ENCODE measurements at regions not wholly inside any gene's neighbourhood (a gene's known extent, or its start where the extent isn't known, plus 50 kb on each side); places are given as distances from the start of the nearest gene placed in this dataset.

DNA sequence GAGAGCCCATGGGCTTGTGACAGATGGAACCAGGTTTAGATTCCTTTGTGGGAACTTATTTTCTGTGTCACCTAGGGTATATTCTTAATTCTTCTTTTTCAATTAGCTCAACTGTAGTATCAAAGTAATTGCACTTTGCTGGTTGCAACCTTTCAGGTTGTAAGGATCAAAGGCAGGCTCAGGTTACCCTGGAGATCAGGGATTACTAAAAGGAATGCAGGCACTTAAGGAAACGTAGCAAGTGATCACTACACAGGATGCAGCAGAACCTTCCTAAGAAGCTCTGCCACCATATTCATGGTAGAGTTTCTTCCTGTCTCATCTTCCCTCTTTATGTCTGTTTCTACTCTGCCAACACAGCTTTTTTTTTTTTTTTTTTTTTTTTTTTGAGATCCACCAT lies 133.2 kb upstream of the JAG1 start:
- no peak for DNase-seq

DNA sequence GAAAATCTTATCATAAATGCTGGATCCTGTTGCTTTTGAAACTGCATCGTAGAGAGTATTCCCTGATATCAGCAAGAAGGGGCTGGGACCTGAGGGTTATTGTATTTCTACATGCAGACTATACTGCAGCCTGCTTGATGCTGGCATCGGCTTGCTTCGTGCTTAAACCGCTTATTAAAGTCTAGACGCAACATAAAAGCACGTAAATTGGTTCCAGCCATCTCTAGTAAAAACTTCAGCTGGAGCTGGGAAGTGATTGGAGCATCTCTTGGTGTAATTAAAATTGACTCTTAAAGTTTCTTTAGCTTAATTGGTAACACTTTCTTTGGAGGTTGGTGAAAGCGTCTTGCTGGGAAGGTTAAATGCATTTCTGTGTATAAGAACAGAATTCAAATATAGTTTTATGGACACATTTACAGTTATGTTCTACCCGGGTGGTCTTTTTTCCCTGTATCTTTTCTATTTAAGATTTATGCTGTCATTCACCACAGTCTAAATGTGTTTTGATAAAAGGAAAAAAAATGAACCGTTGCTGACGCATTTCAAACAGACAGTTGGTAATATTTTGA lies 139.0 kb upstream of the JAG1 start:
- DNase-seq, result no peak

DNA sequence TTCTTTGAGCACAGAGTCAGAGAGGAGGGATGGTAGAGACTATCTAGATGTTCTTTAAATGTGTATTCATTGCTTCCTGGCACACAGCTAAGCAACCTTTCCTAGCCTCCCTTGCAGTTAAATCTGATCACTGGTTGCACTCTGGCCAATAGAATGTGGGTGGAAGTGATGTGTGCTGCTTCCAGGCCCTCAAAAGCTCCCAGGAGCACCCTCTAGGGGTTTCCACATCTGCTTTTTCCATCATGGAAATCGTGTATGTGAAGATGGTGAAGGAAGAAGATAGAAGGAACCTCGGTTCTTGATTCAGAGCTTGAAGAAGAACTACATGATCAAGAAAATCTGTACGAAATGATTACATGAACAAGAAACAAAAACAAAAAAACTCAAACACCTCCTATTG lies 149.8 kb upstream of the JAG1 start:
- DNase-seq, result no peak

DNA sequence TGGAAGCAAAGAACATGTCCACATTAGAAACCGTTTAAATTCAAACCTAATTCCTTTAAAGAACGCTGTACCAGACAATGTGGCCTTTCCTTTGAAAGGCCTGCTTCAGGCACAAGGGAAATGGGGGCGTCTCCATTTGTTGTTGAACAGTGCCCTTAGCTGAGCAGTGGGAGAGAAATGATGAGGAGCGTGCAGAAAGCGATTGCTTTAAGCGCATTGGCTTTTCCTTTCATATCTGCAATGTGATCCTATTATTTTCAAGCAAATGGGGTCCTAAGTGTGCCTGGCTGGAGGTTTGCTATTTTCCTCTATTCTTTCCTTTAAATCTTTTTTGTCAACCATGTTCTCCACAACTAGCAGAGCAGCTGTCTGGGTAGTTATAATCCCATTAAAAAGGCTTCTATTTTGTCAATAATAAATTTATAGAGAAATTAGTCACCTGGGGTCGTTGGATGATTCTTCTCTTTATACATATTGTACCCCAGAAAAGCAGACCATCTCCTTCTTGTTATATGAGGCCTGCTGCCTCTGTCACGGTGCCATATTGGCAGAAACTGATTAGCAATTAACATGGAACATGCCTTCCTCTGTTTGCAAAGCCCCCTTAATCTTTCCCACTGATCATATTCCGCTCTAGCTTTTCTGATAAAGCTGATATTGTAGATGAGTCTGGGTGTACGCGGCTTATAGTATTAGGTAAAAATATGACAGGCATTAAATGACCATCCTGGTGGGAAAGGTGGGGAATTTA lies 151.1 kb upstream of the JAG1 start:
- no peak for DNase-seq

DNA sequence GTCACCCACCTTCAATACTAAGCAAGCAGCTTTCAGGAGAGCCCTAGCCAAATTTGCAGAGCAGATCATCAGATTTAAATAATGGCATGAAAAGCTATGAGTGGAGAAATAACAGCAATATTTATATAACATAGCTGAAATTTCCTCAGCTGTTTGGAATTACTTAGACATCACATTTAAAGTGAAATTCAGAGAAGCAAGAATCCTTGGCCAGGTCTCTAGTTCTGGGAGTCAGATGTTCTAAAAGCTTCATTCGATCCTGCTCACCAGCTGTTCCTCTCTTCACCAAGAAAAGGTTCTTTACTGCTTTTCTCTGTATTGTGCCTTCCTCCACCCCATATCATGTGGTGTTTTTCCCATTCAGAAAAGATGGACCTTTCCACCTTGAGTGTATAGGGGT lies 152.3 kb upstream of the JAG1 start:
- no peak for DNase-seq

DNA sequence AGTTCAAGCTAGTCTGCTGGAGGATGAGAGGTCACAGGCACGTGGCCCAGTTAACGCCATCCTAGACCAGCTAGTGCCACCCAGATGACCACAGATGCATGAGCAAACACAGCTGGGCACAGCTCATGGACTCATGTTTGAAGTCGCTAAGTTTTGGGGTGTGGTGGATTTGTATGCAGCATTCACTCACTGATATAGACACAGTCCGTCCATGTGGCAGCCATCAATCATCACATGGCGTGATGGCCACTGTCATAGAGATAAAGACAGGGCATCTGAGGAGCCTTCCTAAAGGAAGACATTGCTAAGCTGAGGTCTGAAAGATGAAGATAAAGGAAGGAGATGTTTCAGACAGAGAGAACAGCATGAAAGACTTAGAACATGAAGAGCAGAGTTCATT lies 154.4 kb upstream of the JAG1 start:
- no peak for DNase-seq

DNA sequence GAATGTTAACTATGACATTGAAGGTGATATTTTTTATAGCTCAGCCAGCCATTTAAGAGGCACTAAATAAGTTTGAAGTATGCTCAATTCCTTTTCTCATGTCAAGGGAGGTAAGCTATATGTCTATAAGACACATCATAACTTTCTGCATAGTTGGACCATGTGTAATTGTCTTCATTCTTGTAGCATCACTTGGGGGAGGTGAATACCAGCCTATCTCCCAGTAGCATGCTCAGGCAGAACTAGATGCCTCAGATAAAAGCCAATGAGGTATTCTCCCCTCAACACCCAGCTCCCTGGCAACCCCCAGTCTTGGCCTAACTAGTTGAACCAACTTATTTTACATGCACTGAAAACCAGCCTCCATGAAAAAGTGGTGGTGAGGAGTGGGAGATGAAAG lies 158.3 kb upstream of the JAG1 start:
- no peak for DNase-seq

DNA sequence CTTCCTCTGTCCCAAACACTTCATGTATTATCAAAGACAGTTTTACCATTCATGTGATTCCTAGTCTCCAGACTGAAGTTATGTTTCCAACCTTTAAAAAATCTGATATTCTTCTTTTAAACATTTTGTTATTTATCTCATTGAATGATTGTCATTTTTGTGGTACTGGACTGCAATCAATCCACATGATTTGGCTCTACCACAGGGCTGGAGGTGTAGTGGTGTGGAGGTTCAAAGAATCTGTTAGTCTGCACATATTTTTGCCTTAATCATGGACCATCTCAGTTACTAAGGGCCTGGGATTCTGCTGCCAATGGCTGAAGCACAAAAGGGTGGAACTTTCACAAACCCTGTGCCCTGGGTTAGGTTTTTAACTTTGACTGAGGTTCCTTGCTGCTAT lies 164.1 kb upstream of the JAG1 start:
- no peak for DNase-seq

DNA sequence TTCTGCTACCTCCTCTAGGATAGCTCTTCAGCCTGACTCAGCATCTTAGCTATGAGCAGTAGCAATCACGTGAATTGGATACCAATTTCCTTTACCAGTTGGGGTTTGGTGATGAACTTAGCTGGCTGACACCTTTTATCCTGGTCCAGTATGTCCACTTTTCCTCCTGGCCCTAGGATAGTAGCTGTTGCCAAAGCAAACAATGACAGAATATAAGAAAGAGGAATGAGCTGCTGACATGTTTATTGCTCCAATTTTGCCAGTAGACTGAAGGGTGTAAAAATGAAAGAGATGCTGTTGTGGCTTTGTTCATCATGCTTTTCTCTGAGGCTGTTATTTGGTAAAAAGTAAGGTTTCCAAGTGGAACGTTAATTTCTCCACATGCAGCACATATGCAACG lies 168.3 kb upstream of the JAG1 start:
- no peak for DNase-seq

DNA sequence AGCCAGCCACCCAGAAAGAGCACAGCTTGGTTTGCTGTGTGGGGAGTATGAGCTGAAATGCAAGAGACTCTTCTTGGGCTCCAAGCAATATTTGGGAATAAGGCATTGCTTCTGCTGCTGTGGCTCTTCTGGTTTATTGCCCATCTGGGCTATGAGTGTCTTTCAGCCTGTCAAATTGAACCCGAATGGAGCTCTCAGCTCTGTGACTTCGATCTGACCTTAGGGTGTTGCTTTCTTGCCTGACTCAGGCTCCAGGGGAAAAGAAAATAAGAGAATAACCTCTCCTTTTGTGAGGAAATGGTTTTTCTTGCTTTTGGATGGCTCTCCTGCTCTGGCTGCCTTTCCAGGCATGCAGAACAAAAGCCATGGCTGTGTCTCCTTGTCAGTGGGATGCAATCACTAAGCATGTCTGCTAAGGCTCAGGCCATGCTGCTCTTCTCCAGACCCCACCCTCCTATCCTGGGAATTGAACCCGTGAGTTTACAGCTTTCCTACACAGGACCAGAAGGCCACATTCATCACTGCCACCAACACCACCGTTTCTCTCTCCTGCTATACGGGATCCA lies 169.4 kb upstream of the JAG1 start:
- DNase-seq, result no peak

DNA sequence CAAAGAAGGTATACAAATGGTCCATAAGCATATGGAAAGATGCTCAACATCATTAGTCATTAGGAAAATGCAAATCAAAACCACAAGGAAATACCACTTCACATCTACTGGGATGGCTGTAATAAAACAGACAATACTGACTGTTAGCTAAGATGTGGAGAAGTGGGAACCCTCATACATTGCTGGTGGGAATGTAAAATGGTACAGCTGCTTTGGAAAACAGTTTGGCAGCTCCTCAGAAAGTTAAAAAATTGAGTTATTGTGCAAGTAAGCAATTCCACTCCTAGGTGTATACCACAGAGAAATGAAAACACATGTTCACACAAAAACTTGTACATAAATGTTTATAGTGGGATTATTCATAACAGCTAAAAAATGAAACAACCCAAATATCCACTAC lies 173.0 kb upstream of the JAG1 start:
- no peak for DNase-seq

DNA sequence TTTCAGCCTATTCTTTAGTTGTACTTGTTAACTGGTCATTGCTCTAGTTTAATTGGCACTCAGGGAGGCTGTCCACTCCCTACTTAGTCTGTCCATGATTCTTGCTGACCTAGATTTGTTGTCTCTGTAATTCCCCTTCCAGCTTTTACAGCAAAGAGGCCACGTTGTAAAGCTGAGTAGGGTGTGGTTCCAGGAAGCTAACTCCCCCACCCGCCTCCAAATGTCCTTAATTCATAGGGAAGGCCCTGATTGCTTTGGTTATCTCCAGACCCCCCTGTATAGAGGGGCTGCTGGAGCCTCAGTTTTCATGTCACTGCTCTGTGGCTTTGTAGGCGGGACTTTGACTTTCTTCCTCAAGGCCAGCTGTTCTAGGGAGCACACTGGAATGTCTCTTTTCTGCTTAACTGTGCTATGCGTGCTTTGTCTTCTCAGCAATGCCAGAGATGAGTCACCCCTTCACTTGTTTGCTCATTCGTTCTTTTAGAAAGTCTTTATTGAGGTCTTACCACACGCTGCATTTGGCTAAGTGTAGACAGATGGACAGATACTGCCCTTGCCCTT lies 175.1 kb upstream of the JAG1 start:
- no peak for DNase-seq

DNA sequence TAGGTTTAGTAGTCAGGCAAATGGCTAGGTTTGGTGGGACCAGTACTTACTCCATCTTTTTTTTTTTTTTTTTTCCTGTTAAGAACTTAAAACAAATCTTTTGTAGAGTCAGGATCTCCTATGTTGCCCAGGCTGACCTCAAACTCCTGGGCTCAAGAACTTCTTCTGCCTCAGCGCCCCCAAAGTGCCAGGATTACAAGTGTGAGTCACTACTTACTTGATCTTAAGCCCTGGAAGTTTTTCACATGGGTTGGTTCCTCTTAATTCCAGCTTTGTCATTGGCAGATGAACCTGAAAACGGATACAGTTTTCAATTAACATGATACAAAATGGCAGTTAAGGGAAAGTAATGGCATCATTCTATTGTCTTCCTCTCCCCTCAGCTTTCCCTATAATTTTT lies 179.4 kb upstream of the JAG1 start:
- DNase-seq, result no peak

DNA sequence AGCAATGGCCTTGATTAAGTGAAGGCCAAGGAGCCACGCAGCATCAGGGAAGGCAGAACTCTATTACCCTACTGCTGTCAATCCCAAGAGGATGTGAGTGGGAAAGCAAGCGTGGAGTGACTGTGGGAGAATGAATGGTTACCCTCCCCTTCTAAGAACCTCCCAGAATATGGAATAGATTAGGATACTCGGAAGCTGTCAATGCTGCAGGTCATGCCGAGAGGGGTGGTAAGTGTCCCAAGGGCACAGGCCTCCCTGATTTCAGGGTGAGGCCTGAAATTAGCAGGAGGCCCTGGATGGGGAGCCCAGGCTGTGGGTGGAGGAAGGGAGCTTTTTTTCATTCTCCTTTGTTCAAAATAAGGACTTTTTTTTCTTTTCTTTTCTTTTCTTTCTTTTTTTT lies 179.9 kb upstream of the JAG1 start:
- DNase-seq, result no peak

DNA sequence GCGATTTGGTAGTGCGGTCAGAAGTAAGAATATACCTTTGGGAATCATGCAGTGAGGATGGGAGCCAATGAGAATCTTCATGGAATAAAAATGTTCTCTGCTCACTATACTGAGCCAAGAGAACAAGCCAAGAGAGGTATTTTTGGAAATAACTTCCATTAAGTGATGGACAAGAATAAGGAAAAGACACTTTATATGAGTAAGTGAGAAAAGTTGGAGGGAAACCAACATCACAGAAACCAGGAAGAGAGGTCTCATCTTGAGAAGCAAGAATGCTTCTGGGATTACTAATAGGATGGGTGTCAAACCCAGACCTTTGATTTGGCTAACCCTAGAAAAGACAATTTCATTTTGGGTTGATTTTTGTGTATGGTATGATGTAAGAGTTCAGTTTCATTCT lies 181.2 kb upstream of the JAG1 start:
- no peak for DNase-seq

DNA sequence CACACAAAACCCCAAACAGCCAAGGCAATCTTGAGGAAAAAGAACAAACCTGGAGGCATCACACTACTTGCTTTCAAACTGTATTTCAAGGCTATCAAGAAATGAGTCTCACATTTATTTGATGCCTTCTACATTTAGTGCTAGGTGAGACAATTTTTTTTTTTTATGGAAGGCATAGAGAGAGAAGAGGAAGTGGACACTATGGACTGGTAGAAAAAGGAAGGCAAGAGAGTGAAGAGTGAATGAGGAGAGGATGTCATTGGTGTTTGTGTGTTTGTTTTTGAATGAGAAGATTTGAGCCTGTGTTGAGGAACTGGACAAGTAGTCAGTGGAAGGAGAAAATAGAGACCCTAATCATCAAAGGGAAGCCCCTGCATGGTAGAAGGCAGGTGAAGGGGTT lies 182.0 kb upstream of the JAG1 start:
- no peak for DNase-seq

DNA sequence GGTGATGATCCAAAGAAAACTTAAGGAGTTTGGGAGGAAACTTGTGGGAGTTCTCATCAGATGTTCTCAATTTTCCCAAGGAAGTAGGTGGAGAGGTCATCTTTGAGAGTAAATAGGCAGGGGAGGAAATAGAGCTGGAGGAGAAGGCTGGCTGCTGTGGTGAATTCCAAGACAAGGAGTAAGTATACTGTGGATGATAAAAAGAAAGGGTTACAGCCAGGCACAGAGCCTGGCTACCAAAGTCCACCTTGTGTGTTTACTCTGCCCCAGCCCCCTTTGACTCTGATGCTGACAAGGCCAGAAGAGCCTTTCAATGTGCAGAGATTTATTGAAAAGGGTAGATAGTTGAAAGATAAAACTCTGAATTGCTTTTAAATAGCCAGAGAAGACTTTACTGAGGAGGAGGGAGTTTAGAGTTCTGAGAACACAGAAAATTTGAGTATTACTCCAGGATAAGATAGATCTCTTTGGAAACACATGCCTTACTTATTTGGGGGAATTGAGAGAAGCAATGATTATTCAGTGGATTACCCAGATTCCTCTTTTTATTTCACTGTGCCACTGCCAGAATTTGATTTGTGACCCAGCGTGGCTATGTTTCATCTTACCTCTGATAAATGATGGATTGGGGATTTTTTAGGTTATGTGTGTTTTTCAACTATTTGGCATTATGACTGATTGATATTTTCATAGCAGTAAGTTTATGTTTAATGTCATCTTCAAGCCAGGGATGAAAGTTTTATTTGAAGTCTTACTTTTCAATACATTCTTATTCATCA lies 182.6 kb upstream of the JAG1 start:
- DNase-seq, result no peak

DNA sequence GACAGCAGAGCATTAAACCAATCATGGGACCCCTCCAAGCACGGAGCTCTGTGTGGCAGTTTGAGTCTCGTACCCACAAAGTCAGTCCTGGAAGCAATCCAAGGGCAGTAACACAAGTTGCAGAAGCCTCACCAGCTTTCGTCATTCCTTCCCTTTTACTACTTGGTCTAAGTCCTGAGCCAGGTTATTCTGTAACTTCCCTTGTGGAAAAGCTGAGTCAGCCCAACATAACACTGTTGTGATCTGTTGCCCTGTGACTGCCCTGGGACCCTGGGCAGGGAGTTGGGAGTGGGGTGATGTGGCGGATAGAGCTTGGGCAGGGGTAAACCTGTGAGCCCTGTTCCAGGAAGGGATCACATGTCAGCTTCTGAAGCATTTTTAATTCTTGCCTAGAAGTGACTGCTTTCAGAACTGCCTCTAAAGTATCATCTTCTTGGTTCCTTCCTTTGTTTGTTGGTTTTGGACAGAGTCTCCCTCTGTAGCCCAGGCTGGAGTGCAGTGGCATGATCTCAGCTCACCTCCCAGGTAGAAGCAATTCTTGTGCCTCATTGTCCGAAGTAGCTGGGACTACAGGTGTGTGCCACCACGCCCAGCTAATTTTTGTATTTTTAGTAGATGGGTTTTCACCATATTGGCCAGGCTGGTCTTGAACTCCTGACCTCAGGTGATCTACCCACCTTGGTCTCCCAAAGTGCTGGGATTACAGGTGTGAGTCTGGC lies 183.7 kb upstream of the JAG1 start:
- DNase-seq, result peak; percentile 80

DNA sequence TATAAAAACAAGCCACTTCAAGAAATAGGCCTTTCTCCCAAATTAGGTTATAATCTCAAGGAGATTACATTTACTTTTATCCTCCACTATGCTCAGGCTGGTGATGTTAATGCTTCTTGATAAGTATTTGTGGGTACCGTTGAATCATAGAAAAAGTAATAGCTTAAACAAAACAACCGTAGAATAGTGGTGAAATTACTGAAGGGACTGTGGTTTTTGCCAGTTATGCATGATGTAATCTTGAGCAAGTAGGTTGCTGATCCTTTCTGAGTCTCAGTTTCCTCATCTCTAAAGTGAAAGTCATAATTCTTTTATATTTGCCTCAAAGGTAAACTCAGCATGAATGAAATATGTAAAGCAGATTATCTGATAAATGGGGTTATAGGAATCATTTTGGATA lies 187.3 kb upstream of the JAG1 start:
- peak; percentile 40 for DNase-seq

DNA sequence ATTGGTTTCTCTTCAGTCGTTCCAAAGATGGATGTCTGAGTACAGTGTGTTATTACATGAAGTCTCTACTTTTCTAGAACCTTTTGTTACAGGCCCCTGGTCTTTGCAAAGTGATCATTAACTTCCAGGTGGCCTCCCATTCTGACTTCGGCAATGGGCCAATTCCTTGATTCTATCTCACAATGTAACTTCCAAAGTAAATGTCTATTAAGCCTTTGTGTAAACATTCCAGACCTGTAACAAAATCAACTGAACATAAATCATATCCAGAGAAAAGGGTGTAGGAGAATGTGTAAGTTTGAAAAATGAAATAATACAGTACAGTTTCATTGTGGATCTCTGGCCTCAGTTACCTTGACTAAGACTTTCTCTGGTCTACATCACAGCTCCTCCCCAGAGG lies 187.8 kb upstream of the JAG1 start:
- no peak for DNase-seq

DNA sequence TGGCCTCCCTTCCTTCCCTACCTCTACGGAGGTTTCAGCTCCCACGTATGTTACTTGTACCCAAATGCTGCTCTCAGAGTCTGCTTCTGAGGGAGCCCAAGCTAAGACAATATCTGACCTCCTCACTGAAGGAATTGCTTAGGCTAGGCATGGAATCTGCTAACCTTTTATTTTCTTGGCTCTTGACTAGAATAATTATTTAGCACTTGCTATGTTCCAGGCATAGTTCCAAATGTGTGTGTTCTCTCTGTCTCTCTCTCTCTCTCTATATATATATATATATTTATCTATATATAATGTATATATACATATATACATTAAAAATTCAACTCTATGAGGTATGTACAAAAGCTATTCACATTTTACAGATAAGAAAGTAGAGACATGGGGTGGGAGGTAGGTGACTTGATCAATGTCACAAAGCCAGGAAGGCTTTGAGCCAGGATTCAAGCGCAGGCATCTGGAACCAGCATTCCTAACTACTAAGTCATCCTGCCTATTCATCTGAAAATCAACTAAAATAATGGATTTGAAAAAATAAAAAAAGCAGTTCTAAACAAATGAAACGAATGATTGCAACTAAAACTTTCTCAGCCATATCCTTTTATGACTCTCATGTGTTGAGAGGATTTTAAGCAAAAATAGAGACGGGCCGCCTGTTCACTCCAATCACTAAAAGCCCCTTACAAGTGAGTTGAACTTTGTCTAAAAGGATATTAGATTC lies 189.7 kb upstream of the JAG1 start:
- no peak for DNase-seq

DNA sequence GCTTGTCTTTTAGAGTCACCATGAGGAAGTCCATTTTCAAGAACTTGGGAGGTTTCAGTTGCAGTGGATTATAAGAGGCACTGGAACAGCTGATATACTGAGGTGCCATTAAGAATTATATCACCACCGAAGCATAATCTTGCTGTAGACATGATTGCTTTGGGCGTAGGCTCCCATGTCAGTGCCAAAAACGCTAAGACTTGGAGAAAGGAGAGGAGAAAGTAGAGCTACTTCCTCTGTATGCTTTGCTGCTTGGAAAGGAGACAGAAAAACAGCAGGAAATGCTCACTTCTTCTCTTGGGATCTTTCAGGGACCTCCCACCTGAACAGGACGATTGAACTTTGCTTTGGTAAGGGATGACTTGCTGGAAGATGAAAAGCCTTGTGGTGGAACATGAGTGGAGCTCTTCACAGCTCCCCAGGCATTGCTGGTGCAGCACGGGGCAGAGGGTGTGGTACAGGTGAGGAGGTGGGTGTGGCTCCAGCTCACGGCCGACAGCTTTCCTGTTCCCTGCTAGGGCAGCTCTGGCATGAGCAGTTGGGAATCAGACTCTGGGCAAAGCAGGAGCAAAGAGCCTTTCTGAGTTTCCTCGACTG lies 190.4 kb upstream of the JAG1 start:
- DNase-seq, result no peak
